Left renal cortex interstitium (tissue), 4 donors: ENCODE measurements at regions not wholly inside any gene's neighbourhood (a gene's known extent, or its start where the extent isn't known, plus 50 kb on each side); places are given as distances from the start of the nearest gene placed in this dataset.

ENCODE experiments used
- DNase-seq, 4 donors: peaks; one replicate each; pipeline ENCODE4 v3.0.0-alpha.2; 2013; ENCODE audit warnings: low read depth in 4 of 4, low spot score in 2 of 4, missing footprints in 1 of 4

DNA sequence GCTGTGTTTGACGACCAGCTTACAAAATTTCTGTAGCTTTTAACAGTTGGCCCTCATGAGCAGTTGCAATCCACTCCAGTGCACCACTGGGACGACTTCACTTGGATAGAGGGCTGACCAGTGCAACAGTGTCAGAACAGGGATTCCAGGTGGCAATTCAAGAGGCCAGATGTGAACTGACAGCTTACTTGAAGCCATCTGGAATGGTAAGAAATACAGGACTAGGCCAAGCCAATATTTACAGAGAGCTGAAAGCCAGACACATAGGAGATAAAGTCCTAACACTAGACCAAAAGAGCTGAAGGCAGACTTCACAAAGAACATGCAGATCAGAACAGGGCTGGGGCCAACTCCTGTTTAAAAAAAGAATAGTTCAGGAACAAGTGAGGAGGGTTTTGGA, 93.5 kb upstream of the NFIA start:
- no peak for DNase-seq

DNA sequence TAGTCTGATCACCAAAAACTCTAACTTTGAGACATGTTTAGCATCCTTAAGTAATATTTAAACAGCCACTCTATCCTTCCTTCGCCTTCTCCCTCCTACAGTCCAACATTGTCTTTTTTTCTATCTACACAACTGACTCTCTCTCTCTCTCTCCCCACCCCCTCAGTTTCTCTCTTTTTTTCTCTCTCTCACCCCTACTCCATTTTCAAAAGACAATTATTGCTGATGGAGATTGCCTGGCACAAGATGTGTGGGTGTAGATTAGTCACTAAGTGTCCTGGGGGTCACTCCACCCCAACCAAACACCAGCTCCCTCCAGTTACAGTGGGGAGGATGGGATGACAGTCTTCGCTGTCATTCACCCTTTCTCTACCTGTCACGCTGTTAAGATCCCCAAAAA, 94.5 kb upstream of the NFIA start:
- no peak for DNase-seq

DNA sequence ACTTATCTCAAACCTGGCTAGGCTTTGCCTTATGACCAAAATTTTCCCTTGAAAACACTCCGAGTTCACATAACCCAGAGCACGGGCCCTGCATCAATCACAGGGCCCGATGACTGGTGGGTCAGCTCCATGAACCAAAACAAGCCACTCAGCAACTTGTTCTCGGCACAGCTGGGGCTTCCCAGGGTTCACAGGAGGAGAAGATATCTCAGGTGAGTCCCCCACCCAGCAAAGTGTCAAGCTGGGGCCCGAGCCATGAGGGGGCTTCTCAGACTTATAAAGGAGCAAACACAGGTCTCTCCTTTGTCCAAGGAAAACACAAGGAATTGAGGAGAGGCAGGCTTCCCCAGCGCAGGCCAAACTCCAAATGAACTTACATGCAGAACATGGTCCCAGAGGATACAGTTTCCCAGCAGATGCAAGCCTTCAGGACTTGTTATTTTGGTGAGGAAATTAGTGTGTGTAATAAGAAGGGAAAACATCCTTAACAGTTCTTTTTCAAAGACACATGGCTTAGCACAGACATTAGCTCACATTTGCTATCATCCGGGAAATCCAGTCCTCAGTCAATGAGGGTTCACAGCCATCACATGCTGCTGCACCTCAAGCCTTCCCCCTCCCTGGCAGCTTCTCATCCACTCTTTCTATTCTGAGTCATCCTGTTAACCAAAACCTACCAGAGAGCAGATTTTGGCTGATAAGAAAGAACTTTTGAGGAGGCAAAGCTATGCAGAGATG, 98.1 kb upstream of the NFIA start:
- peak; percentile 63 to 78 (median 68) for DNase-seq

DNA sequence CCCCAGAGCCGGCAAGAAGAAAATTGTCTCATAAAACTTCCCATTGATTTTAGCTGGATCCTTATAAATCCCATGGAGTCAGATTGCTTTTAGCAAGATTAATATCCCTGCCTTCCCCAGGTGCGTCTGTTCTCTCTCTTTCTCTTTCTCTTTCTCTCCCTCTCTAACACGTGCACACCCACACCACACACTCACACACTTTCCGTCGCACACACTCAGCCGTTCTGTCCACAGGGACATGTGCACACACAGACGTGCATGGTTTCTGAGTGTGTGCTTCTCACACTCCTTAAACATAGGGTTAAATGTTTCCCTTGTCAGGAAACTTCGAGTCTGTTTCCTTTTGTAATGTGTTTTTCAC, 98.7 kb upstream of the NFIA start:
- no peak for DNase-seq

DNA sequence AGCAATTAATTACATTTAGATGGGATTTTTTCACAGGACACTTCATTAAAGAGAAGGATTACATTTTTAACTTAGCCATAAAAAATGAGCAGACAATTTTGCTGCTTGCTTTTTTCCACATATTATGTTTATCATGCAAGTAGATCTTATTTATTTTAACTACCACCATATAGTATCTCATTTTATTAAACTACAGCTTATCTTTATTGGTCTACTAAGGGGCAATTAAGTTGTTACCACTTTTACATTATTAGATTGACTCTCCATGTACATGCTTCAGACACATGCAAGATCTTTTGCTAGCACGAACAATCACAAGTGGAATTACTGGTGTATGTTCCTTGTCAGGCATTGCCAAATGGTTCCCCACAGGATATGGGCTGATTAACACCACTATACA, 99.8 kb upstream of the NFIA start:
- no peak for DNase-seq

DNA sequence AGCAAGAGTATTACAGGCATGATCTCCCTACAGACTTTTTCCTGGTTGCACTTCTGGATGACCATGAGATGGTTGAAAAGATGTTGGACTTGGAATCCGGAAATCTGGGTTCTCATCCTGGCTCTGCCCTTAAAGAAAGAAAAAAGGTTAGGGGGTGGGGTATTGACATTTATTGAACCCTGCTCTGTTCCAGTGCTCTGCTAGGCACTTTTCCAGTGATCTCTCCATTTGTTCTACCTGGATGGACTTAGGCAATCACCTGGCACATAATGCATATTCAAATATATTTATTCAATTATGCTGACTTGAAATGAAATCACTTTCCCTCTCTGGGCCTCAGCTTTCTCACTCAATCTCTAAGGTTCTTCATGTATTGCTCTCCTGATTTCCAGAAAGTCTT, 101.0 kb upstream of the NFIA start:
- DNase-seq, result no peak

DNA sequence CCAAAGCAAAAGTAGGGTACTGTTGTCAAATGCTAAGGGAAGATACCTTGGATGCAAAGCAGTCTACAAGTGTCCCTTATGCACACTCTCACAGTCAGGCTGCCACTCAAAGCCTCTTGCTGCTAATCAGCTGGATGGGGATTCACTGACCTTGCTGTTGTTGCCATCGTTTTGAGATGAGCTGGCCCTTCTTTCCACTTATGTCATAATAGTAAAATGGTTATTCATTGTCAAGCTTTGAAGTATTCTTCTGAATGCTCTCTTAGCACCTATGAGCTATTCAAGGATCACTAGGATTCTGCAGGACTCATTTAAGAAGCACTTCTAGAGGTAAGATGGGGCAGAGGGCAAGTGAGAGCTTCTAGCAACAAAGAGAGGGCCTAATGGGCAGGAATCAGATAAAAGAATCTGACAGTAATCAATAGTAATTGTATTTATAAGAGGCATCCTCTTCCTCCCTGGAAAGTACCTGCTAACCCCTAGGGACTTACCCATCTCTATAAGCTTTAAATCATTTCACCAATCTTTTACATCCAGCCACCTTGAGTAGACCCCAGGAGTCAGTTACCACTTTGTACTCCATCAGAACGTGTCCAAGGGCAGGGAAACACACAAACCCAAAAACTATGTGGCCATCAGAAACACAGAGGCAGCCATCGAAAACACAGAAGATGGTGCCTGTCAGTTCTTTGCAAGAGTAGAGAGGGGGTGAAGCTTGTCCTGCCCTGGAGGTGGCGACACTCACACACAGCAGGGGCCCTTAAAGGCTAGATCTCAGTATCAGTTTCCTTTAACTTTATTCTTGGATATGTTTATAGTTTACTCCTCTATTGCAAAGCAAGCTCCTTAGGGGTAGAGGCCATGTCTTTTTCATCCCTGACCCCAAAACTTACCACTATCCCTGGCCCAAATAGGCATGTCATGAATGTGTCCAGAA, 103.7 kb upstream of the NFIA start:
- no peak for DNase-seq

DNA sequence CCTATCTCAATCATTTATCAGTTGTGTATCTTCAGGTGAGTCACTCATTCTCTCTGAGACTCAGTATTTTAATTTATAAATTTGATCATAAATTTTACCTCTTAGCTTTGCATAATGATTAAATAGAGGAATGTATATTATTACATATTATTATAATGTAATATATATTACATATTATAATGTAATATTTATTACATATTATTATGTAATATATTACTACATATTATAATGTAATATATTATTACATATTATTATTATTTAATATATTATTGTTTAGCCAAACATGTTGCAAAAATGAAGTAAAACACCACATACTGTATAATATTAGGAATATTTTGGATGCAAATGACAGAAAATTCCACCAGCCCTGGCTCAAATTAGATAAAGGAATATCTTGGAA, 104.7 kb upstream of the NFIA start:
- no peak for DNase-seq

DNA sequence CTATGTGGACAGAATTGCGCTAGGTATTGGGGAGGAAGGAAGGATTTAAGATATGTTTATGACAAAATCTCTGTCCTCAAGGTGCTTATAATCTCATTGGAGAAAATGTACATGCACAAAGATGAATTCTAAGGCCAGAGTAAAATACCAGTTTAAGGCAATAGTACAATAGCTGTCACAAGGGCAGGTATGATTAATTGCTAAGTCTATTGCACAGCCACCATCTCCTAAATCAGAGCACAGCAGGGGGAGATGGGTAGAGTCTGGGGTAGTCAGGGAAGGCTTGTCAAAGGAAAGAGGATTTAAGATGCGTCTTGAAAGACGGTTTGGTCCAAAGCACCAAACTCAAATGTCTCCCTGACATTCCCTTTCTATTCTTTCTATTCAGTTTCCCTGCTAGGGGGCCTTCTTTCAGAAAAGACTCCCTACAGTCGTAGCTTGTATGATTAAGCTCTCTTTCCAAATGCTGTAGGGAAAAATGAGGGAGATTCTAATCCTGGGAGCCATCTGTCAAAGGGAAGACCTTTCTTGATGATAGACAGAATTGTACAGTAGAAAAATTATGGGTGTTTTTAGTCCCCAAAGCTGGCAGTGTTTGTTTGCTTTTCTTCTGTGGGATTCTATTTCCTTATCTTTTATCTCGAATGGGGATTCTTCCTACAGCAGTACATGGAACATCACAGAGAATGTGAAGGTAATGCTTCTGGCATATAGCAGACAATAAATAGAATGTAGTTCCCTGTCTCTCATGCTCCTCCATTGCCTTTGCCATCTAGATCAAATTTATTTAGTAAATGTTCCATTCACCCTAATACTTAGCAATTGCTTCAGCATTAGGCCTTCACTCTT, 107.6 kb upstream of the NFIA start:
- DNase-seq, result no peak

DNA sequence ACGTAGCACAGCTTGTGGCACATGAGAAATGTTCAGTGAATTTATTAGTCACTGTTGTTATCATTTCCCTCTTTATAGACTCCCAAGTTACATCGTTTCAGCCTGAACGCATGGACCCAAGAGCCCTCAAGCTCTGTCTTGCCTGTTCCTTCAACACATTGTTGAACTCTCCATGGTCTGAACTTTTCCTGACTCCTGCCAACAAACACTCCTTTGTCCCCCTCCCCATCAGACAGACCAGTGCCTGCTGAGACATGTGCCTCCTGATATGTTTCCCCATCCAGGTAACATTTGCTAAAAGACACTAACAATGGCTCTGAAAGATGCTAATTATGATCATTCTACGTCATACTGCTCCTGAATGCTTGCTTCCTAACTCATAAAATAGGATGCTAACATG, 108.7 kb upstream of the NFIA start:
- no peak for DNase-seq

DNA sequence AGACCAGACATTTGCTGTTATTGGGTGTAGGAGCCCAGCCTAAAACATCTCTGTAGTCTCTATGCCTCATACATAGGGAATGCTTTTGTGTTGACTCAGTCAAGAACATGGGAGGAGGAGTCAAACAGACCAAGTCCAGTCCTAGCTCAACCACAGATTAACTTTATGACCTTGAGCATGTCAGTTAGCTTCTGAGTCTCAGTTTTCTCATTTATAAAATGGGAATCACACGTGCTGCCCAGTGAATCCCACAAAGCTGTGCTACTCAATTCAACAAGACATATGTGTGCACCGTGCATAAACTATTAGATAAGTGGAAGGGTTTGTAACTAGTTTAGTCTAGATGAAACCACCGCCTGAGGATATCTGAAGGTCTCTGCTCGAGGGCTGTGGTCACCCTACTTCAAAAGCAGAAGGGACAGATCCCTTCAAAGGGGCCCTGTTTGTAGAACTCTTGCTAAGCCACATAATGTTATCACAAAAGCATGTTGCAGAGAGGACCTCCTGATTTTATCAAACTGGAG, 109.5 kb upstream of the NFIA start:
- DNase-seq, result no peak

DNA sequence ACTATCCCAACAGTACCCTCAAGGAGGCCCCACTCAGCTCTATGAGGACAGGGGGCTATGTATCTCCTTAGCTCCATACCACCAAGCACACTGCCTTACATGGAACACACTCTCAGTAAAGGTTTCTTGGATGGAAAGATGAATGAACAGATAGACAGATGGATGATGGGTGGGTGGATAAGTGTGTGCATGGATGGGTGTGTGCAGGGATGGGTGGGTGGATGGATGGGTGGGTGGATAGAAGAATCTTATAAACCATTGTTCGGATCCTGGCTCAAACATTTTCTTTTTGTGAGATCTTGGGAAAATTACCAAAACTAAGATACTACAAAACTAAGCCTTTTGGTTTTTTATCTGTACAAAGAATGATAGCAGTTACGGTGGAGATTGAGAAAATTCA, 111.0 kb upstream of the NFIA start:
- no peak for DNase-seq

DNA sequence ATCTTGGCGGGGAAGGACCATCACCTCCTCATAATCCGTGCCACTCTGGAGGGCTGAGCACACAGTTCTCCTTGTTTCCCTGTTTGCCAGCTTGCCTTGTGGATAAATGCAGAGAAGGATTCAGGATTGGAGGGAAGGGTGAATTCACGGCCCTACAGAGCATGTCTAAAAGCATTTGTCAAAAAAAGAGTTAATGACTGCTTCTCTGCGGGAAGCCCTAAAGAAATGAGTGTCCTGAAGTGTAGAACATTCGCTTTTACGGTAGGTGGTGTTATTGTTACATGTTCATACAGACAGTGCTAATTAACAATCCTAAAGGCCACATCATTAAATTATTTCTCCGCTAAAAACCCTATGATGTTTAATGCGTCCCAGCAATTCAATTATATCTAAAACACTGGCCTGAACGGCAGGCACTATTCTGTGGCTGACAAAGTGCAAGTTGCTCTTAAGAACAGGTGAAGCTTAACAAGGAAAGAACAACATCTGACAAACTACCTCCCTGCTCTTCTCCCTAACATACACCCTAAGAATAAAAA, 112.3 kb upstream of the NFIA start:
- DNase-seq, result no peak

DNA sequence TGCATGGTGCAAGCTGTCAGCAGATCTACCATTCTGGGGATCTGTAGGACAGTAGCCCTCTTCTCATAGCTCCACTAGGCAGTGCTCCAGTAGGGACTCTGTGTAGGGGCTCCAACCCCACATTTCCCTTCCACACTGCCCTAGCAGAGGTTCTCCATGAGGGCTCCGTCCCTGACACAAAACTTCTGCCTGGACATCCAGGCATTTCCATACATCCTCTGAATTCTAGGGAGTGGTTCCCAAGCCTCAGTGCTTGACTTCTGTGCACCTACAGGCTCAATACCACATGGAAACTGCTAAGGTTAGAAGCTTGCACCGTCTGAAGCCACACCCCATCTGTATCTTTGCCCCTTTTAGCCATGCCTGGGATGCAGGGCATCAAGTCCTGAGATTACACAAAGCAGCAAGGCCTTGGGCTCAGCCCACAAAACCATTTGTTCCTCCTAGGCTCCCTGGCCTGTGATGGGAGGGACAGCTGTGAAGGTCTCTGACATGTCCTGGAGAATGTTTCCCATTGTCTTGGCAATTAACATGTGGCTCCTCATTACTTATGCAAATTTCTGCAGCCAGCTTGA, 117.0 kb upstream of the NFIA start:
- DNase-seq, result no peak

DNA sequence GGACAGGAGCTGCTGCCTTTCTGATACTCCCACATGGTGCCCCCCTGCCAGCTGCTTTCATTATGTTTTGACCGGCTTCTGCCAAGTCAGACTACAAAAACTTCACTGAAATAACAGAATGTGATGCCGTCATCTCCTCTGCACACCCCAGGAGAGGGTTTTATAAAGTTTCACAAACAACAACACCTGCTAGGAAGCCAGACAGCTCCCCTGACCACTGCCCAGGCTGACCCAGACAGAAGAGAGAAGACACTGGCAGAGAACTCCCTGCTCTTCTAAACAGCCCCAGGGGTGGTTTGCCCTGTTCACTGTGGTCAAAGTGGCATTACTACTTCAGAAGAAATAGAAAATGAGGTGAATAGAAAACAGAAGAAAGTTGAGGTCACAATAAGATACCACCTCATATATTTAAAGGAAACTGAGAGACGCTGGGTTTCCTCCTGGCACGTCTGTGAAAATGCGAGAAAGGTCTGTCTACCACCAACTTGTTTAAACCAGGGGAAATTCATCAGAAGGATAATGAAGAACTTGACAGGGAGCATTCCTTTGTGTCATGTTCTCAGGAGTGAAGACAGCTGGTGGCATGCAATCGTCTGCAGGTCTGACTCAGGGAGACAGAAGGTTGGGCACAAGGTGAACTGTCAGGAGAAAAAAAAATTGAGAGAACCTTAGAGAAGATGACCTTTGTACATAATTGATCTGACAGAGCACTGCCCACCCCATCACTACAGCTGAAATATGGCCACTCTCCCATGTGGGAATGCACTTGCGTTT, 119.0 kb upstream of the NFIA start:
- peak in 1 of 4 donors; percentile 19 for DNase-seq

DNA sequence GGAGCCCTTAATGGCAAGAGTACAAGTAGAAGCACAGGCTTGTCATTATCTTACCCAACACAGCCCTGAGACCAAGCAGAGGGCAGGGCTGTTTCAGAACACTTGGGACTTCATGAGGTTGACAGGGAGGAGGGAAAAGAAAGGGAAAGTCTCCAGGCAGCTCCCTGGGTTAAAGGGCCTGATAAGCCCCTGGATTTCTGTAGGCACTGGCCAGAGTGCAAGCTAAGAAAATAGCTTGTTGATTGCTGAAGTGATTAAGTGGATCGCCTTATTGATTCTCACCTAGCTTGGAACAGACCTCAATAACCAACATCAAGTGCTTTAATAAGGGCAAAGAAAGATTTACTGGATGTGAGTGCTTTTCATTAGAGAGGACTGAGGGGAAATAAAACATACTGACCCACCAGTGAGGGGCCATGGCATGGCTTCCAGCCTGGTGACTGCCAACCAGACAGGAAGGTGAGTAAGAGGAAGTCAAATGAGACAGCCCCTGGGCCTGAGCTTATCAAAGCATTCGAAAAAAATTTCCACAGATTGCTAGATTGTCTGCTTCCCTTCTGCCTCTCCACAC, 121.4 kb upstream of the NFIA start:
- DNase-seq, result no peak

DNA sequence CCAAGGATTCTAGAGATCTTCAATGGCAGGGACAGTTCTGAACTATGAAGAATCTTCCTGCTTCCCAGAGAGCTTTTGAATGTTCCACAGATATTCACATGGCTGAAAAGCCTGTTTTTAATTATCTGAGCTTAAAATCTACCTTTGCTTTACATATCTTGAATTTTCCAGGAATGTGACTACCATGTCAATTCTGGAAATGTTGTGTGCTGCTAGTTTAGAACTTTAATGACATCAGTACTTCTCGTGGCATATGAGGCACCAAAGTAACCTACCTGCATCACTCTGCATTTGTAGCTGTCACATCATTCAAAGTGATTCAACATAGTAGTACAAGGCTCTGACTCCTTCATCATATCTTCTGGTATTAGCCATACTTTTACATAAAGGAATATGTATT, 122.7 kb upstream of the NFIA start:
- no peak for DNase-seq

DNA sequence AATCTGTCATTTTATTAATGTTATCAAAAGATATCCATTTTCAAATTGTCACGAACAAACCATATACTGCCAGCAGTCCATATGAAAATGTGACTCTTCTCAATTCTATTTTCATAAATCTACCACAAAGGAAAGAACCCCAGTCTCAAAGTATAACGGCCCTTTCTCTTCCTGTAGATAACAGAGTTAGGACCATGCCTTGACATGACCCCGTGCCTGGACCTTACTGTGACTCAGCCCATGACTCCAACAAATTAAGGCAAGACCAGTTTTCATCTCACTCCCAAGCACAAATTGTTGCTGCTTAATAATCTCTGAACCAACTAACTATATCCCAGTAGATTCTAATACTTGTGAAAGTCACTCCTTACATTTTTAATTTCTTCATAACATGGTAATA, 124.4 kb upstream of the NFIA start:
- no peak for DNase-seq

DNA sequence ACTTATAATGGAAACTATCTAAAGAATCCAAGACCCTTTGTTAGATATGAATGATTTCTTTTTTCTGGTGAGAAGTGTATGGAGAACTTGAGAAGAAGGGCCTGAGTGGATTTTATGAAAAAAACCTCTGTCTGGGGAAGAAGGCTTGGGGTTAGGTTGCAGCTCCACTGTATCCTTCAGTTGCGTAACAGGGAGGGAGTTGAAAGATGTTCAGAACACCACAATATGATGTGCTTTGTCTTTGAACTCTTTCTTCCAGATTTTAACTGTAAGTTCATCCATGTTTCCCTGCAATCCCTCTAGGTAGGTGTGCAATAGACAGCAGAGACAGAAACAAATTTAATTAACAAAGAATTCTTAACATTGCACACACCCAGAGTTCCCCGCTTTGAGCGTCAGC, 125.8 kb upstream of the NFIA start:
- DNase-seq, result no peak
